C4-2B (cell line): ENCODE measurements at regions not wholly inside any gene's neighbourhood (a gene's known extent, or its start where the extent isn't known, plus 50 kb on each side); places are given as distances from the start of the nearest gene placed in this dataset.

Experiments used
- ZFX ChIP-seq: fragments of 450-650 bp; IDR thresholded peaks from 2 replicates; pipeline ENCODE4 v1.6.1; 2017
- TF ChIP-seq, protein P1 (sequence below): fragments of 450-650 bp; conservative IDR thresholded peaks from 2 replicates; pipeline ENCODE4 v1.5.1; 2017; ENCODE audit warnings: mild to moderate bottlenecking

DNA sequence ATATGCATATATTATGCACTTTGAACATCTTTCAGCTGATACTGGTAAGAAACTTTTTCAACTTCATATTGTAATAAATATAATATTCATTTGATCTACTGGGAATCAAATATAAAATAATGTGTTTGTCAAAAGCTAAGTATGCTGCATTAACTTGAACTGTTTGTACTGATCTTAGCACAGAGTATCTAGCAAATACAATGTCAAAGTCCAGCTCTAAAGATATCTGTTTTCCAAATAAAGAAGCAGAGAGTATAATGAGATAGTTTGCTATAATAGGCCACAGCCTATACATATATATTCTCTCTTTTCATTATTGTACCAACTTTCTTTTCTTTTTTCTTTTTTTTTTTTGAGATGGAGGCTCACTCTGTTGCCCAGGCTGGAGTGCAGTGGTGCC lies 417.0 kb downstream of the TMEM161B start:
- TF ChIP-seq, protein P1, sequence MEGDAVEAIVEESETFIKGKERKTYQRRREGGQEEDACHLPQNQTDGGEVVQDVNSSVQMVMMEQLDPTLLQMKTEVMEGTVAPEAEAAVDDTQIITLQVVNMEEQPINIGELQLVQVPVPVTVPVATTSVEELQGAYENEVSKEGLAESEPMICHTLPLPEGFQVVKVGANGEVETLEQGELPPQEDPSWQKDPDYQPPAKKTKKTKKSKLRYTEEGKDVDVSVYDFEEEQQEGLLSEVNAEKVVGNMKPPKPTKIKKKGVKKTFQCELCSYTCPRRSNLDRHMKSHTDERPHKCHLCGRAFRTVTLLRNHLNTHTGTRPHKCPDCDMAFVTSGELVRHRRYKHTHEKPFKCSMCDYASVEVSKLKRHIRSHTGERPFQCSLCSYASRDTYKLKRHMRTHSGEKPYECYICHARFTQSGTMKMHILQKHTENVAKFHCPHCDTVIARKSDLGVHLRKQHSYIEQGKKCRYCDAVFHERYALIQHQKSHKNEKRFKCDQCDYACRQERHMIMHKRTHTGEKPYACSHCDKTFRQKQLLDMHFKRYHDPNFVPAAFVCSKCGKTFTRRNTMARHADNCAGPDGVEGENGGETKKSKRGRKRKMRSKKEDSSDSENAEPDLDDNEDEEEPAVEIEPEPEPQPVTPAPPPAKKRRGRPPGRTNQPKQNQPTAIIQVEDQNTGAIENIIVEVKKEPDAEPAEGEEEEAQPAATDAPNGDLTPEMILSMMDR: no peak
- TF ChIP-seq ZFX: no peak
